ENCODE measurements at regions not wholly inside any gene's neighbourhood (a gene's known extent, or its start where the extent isn't known, plus 50 kb on each side); places are given as distances from the start of the nearest gene placed in this dataset.

DNA sequence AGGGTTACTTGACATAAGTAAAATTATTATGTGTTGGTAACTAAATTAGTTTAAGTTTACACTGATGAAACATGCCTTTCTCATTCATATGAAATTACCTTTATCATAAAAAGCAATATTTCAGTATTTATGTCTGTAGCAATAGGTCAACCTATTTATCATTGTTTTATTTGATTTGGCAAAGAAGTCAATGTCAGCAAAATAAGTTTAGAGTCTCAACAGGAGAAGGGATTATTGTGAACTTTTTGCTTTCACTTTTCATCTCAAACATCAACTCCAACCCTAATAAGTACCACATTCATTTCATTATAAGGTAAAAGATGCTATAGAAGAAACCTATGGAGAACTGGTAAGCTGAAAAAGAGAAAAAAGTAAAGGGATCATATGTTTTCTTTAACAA lies 1015.4 kb upstream of the ADGRL4 start:
- no peak overlapping the region for H3K4me3 ChIP-seq
- intact Hi-C loops (cut with DNase I) = no loop called here
- H3K4me1 ChIP-seq (replicated peaks) = no peaks in the 10 kb centered on the region
- DNase-seq (ENCODE audit: low spot score) = no peak
- TF ChIP-seq, protein P1, sequence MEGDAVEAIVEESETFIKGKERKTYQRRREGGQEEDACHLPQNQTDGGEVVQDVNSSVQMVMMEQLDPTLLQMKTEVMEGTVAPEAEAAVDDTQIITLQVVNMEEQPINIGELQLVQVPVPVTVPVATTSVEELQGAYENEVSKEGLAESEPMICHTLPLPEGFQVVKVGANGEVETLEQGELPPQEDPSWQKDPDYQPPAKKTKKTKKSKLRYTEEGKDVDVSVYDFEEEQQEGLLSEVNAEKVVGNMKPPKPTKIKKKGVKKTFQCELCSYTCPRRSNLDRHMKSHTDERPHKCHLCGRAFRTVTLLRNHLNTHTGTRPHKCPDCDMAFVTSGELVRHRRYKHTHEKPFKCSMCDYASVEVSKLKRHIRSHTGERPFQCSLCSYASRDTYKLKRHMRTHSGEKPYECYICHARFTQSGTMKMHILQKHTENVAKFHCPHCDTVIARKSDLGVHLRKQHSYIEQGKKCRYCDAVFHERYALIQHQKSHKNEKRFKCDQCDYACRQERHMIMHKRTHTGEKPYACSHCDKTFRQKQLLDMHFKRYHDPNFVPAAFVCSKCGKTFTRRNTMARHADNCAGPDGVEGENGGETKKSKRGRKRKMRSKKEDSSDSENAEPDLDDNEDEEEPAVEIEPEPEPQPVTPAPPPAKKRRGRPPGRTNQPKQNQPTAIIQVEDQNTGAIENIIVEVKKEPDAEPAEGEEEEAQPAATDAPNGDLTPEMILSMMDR (IDR thresholded peaks at IDR 0.05) = no peak
- TF ChIP-seq POLR2AphosphoS5 (IDR thresholded peaks at IDR 0.05) (no peak), POLR2A (IDR thresholded peaks at IDR 0.05) (no peak)
- no peaks in the 10 kb centered on the region for H3K27me3 ChIP-seq (replicated peaks; ENCODE audit: insufficient read depth)
- no peaks in the 10 kb centered on the region for H3K36me3 ChIP-seq
- no peak overlapping the region for H3K27ac ChIP-seq
- H3K9me3 ChIP-seq = no peaks in the 10 kb centered on the region

DNA sequence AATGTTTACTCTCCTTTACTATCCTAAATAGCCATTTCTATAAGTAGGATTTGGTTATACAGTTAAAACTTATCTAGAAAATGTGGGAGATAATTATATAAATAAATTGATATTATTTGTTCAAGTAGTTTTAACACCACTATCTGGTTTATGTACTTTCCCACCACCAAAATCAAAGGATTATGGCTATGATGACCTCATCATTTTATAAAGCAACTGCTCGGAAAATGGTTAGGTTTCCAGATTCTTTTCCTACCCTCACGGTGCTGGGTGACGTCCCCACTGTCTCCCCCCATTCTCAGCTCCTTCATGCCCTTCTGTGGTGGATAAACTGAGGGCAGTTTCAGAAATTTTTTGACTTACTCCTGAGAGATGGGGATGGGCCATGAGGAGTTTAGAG lies 1011.8 kb upstream of the ADGRL4 start:
- intact Hi-C loops (cut with DNase I) = no loop called here
- H3K4me3 ChIP-seq = no peak overlapping the region
- H3K27ac ChIP-seq = no peak overlapping the region
- no peaks in the 10 kb centered on the region for H3K36me3 ChIP-seq
- no peaks in the 10 kb centered on the region for H3K9me3 ChIP-seq
- no peaks in the 10 kb centered on the region for H3K27me3 ChIP-seq (replicated peaks; ENCODE audit: insufficient read depth)
- TF ChIP-seq POLR2AphosphoS5 (IDR thresholded peaks at IDR 0.05) (no peak), POLR2A (IDR thresholded peaks at IDR 0.05) (no peak)
- TF ChIP-seq, protein P1 (IDR thresholded peaks at IDR 0.05) = no peak
- 93% methylated on average over 3 of the region's 3 CpGs for WGBS
- no peaks in the 10 kb centered on the region for H3K4me1 ChIP-seq (replicated peaks)
- DNase-seq (ENCODE audit: low spot score) = no peak

DNA sequence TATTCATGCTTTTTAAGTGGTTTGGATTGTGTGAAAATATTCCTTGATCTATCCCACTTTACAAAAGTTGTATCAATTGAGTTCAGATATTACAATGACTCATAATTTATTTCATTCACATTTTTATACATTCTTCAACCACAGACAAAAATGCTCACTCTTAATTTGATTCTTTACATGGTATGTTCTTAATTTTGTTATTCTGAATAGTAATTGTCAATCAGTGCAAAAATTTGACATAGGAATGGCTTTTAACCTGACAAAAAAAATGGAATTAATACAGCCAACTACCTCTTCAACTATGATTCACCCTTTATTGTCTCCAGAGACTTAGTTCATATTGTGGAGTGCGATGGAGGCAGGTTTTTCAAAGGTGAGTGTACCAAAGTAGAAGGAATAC lies 1002.4 kb upstream of the ADGRL4 start:
- Histone ChIP-seq H3K27ac (no peak overlapping the region), H3K27me3 (replicated peaks; ENCODE audit: insufficient read depth) (no peaks in the 10 kb centered on the region), H3K9me3 (no peaks in the 10 kb centered on the region), H3K4me3 (no peak overlapping the region), H3K4me1 (replicated peaks) (no peaks in the 10 kb centered on the region), H3K36me3 (no peaks in the 10 kb centered on the region)
- intact Hi-C loops (cut with DNase I) = no loop called here
- TF ChIP-seq POLR2A (IDR thresholded peaks at IDR 0.05) (no peak), POLR2AphosphoS5 (IDR thresholded peaks at IDR 0.05) (no peak)
- TF ChIP-seq, protein P1 (IDR thresholded peaks at IDR 0.05) = no peak
- no peak for DNase-seq (ENCODE audit: low spot score)
- WGBS = 98% methylated on average over 1 of the region's 1 CpG

DNA sequence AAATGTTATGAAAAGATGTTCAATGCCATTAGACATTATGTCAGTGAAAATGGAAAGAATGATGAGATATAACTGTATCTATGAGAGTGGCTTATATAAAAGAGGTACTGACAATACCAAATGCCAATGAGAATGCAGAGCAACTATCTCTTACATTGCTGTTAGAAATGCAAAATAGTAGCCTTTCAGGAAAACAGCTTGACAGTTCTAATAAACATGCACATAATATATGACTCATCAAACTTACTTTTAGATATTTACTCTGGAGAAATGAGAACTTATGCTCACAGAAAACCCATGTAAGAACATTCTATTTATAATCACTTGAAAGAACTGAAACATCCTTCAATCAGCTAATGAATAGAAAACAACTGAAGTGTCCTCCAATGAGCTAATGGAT lies 996.7 kb upstream of the ADGRL4 start:
- intact Hi-C loops (cut with DNase I) = no loop called here
- Histone ChIP-seq H3K27me3 (replicated peaks; ENCODE audit: insufficient read depth) (no peaks in the 10 kb centered on the region), H3K4me3 (no peak overlapping the region), H3K36me3 (no peaks in the 10 kb centered on the region), H3K9me3 (no peaks in the 10 kb centered on the region), H3K4me1 (replicated peaks) (no peaks in the 10 kb centered on the region), H3K27ac (no peak overlapping the region)
- TF ChIP-seq, protein P1 (IDR thresholded peaks at IDR 0.05) = no peak
- TF ChIP-seq POLR2A (IDR thresholded peaks at IDR 0.05) = no peak
- TF ChIP-seq POLR2AphosphoS5 (IDR thresholded peaks at IDR 0.05) = no peak
- DNase-seq (ENCODE audit: low spot score) = no peak

DNA sequence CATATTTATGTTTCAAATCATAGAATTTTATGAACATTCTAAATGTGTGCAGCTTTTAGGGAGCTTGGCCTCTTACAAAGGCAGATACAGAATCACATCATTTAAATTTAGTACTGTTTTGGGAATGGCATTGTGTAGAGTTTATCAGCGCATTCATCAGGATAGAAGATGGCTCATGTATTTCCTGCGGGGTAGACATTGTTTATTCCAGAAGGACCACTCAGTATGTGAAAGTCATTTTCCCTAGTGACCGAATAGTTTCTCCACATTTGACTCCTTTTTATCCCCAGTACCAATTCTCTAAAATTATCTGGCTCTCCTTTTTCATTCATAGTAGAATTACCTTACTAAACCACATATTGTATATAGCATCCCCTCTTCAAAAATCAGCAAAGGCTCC lies 981.9 kb upstream of the ADGRL4 start:
- intact Hi-C loops (cut with DNase I) = no loop called here
- TF ChIP-seq, protein P1 (IDR thresholded peaks at IDR 0.05) = no peak
- TF ChIP-seq POLR2AphosphoS5 (IDR thresholded peaks at IDR 0.05) (no peak), POLR2A (IDR thresholded peaks at IDR 0.05) (no peak)
- Histone ChIP-seq H3K4me3 (no peak overlapping the region), H3K27ac (no peak overlapping the region), H3K27me3 (replicated peaks; ENCODE audit: insufficient read depth) (no peaks in the 10 kb centered on the region), H3K36me3 (no peaks in the 10 kb centered on the region), H3K9me3 (no peaks in the 10 kb centered on the region), H3K4me1 (replicated peaks) (no peaks in the 10 kb centered on the region)
- DNase-seq (ENCODE audit: low spot score) = no peak
- 72% methylated on average over 3 of the region's 3 CpGs for WGBS

Measured in prostate gland (tissue), 2 donors.